Liver (tissue), 3 donors: ENCODE measurements at regions not wholly inside any gene's neighbourhood (a gene's known extent, or its start where the extent isn't known, plus 50 kb on each side); places are given as distances from the start of the nearest gene placed in this dataset.

Source experiments
- CTCF ChIP-seq: fragments of 150-350 bp; IDR thresholded peaks from 2 replicates; pipeline ENCODE4 v1.5.1; 2017; ENCODE audit warnings: improper control_type of control experiment, low read depth, low read length; ENCODE audit not compliant: missing input control
- EGR1 ChIP-seq, 2 donors: IDR thresholded peaks; 2 replicates each; pipeline ENCODE4 v1.6.1; 2016 to 2018; ENCODE audit warnings: antibody characterized with exemption in 2 of 2, low read depth in 2 of 2
- GABPA ChIP-seq, 2 donors: IDR thresholded peaks in 1 of 2; conservative IDR thresholded peaks in 1 of 2; 2 replicates each; pipeline ENCODE4 v1.6.1; 2016; ENCODE audit warnings: antibody characterized with exemption in 2 of 2, mild to moderate bottlenecking in 1 of 2, moderate library complexity in 1 of 2
- JUND ChIP-seq, 2 donors: IDR thresholded peaks; 2 replicates each; pipeline ENCODE4 v1.6.1; 2016; ENCODE audit warnings: antibody characterized with exemption in 2 of 2
- MAX ChIP-seq: IDR thresholded peaks from 2 replicates; pipeline ENCODE4 v1.6.1; 2016; ENCODE audit warnings: antibody characterized with exemption
- RAD21 ChIP-seq, 2 donors: IDR thresholded peaks; 2 replicates each; pipeline ENCODE4 v1.6.1; 2016; ENCODE audit warnings: antibody characterized with exemption in 2 of 2, mild to moderate bottlenecking in 2 of 2
- REST ChIP-seq: IDR thresholded peaks from 2 replicates; pipeline ENCODE4 v1.6.1; 2016; ENCODE audit warnings: antibody characterized with exemption, mild to moderate bottlenecking
- RXRA ChIP-seq, 2 donors: IDR thresholded peaks; 2 replicates each; pipeline ENCODE4 v1.6.1; 2017 to 2018; ENCODE audit warnings: antibody characterized with exemption in 2 of 2, mild to moderate bottlenecking in 1 of 2
- SP1 ChIP-seq: IDR thresholded peaks from 2 replicates; pipeline ENCODE4 v1.6.1; 2018; ENCODE audit warnings: antibody characterized with exemption, mild to moderate bottlenecking
- TAF1 ChIP-seq: conservative IDR thresholded peaks from 2 replicates; pipeline ENCODE4 v1.6.1; 2016; ENCODE audit warnings: antibody characterized with exemption, mild to moderate bottlenecking
- YY1 ChIP-seq: IDR thresholded peaks from 2 replicates; pipeline ENCODE4 v1.6.1; 2016; ENCODE audit warnings: antibody characterized with exemption, mild to moderate bottlenecking
- ZBTB33 ChIP-seq: IDR thresholded peaks from 2 replicates; pipeline ENCODE4 v1.6.1; 2016; ENCODE audit warnings: antibody characterized with exemption
- donor health status: healthy.
- donor health status: healthy.

GRCh38 chr3:162677475-162677874 lies 1180.9 kb downstream of the OTOL1 start:
- TF ChIP-seq CTCF: no peak
- TF ChIP-seq EGR1 (IDR thresholded peaks at IDR 0.05; ENCODE audit: low read depth in 2 of 2): no peak
- TF ChIP-seq JUND (IDR thresholded peaks at IDR 0.05): no peak
- TF ChIP-seq RAD21 (IDR thresholded peaks at IDR 0.05): no peak
- no peak for TF ChIP-seq REST
- no peak for TF ChIP-seq RXRA (IDR thresholded peaks at IDR 0.05)
- no peak for TF ChIP-seq MAX
- TF ChIP-seq ZBTB33: no peak
- TF ChIP-seq YY1: no peak
- TF ChIP-seq TAF1: no peak
- no peak for TF ChIP-seq SP1
- TF ChIP-seq GABPA (IDR thresholded peaks at IDR 0.05 in 1 of 2, conservative IDR thresholded peaks at IDR 0.05 in 1 of 2): no peak
